Chondrocyte (in vitro differentiated cells): ENCODE measurements at regions not wholly inside any gene's neighbourhood (a gene's known extent, or its start where the extent isn't known, plus 50 kb on each side); places are given as distances from the start of the nearest gene placed in this dataset.

Source experiments
- DNase-seq: peaks from one replicate; pipeline ENCODE4 v3.0.0; 2021; ENCODE audit warnings: mixed read lengths, low spot score
- H3K27ac Mint-ChIP-seq: one replicate; pipeline ENCODE4 v1.8.0; 2021; ENCODE audit warnings: mild to moderate bottlenecking, moderate library complexity, mixed read lengths; ENCODE audit not compliant: unreplicated experiment
- H3K27me3 Mint-ChIP-seq: 2 replicates; pipeline ENCODE4 v1.8.0; 2021; ENCODE audit warnings: low read depth, mixed read lengths
- H3K36me3 Mint-ChIP-seq: 2 replicates; pipeline ENCODE4 v1.8.0; 2021; ENCODE audit warnings: low read depth, mixed read lengths
- H3K4me1 Mint-ChIP-seq: 2 replicates; pipeline ENCODE4 v1.8.0; 2021; ENCODE audit warnings: low read depth, mild to moderate bottlenecking, mixed read lengths
- H3K4me3 Mint-ChIP-seq: one replicate; pipeline ENCODE4 v1.8.0; 2021; ENCODE audit warnings: mild to moderate bottlenecking, moderate library complexity, mixed read lengths; ENCODE audit not compliant: unreplicated experiment
- H3K9me3 Mint-ChIP-seq: 2 replicates; pipeline ENCODE4 v1.8.0; 2021; ENCODE audit warnings: low read depth, mixed read lengths
- CTCF ChIP-seq: fragments of 200-600 bp; sonication (generic); IDR thresholded peaks from 2 replicates; pipeline ENCODE4 v1.5.0; 2021; ENCODE audit warnings: antibody characterized with exemption, mild to moderate bottlenecking, moderate library complexity

- Mint-ChIP-seq H3K4me3 (no peak overlapping the region), H3K36me3 (no peaks in the 10 kb centered on the region), H3K27ac (no peak overlapping the region), H3K4me1 (peaks cover 19% of the 10 kb centered on the region), H3K27me3 (no peaks in the 10 kb centered on the region), H3K9me3 (no peaks in the 10 kb centered on the region)
- DNase-seq: no peak
- no peak for TF ChIP-seq CTCF
These were observed 148.5 kb downstream of the LNPK start for GRCh38 chr2:175853616-175853890.

GRCh38 chr2:175852879-175853615, 149.0 kb downstream of the LNPK start:
- no peaks in the 10 kb centered on the region for H3K27me3 Mint-ChIP-seq
- no peak overlapping the region for H3K27ac Mint-ChIP-seq

GRCh38 chr2:175847128-175847527, 154.9 kb downstream of the LNPK start:
- Mint-ChIP-seq H3K27ac (no peak overlapping the region), H3K4me3 (no peak overlapping the region), H3K4me1 (peaks cover 20% of the 10 kb centered on the region), H3K36me3 (no peaks in the 10 kb centered on the region), H3K9me3 (no peaks in the 10 kb centered on the region), H3K27me3 (peaks cover 4% of the 10 kb centered on the region)
- no peak for DNase-seq
- no peak for TF ChIP-seq CTCF

More at GRCh38 chr2:175852879-175853615, 149.0 kb downstream of the LNPK start:
- H3K4me3 Mint-ChIP-seq: no peak overlapping the region
- no peak for DNase-seq
- no peak for TF ChIP-seq CTCF
- no peaks in the 10 kb centered on the region for H3K9me3 Mint-ChIP-seq
- H3K4me1 Mint-ChIP-seq: peaks cover 19% of the 10 kb centered on the region
- H3K36me3 Mint-ChIP-seq: no peaks in the 10 kb centered on the region

- DNase-seq: no peak
- Mint-ChIP-seq H3K4me3 (no peak overlapping the region), H3K36me3 (no peaks in the 10 kb centered on the region), H3K9me3 (no peaks in the 10 kb centered on the region), H3K27me3 (peaks cover 4% of the 10 kb centered on the region), H3K27ac (no peak overlapping the region), H3K4me1 (peaks cover 31% of the 10 kb centered on the region)
- no peak for TF ChIP-seq CTCF
These were observed 157.9 kb downstream of the LNPK start for GRCh38 chr2:175844169-175844568.

- Mint-ChIP-seq H3K36me3 (no peaks in the 10 kb centered on the region), H3K27me3 (peaks cover 4% of the 10 kb centered on the region), H3K27ac (no peak overlapping the region), H3K4me3 (no peak overlapping the region), H3K9me3 (no peaks in the 10 kb centered on the region), H3K4me1 (peaks cover 31% of the 10 kb centered on the region)
- DNase-seq: no peak
- no peak for TF ChIP-seq CTCF
These were observed 158.4 kb downstream of the LNPK start for GRCh38 chr2:175843625-175844024.
